DMS114 treated with DMSO at 0.1 percent for 48 hours (cell line): ENCODE measurements at regions not wholly inside any gene's neighbourhood (a gene's known extent, or its start where the extent isn't known, plus 50 kb on each side); places are given as distances from the start of the nearest gene placed in this dataset.
A peak's percentile ranks its signal among the peaks of the same experiment; 100 is the strongest.

Experiments
- DNase-seq: peaks from one replicate; lab custom pipeline; 2025; ENCODE audit not compliant: unreplicated experiment; lab: John Stamatoyannopoulos, UW

GRCh38 chr18:75506913-75507312 is 79.4 kb upstream of the SMIM21 start:
- no peak for DNase-seq

GRCh38 chr18:75504469-75504868 is 77.0 kb upstream of the SMIM21 start:
- DNase-seq: no peak

- DNase-seq: no peak
Measured at GRCh38 chr18:75503615-75504014, 76.1 kb upstream of the SMIM21 start.

GRCh38 chr18:75502286-75502685 is 74.8 kb upstream of the SMIM21 start:
- no peak for DNase-seq

- no peak for DNase-seq
Measured at GRCh38 chr18:75500545-75500944, 73.0 kb upstream of the SMIM21 start.

- DNase-seq: no peak
Measured at GRCh38 chr18:75497576-75498235, 70.2 kb upstream of the SMIM21 start.

GRCh38 chr18:75496151-75496550 is 68.6 kb upstream of the SMIM21 start:
- no peak for DNase-seq

- no peak for DNase-seq
Measured at GRCh38 chr18:75492852-75493251, 65.3 kb upstream of the SMIM21 start.

GRCh38 chr18:75491361-75491760 is 63.9 kb upstream of the SMIM21 start:
- no peak for DNase-seq

- DNase-seq: no peak
Measured at GRCh38 chr18:75489493-75490190, 62.1 kb upstream of the SMIM21 start.

- DNase-seq: no peak
Measured at GRCh38 chr18:75483662-75484061, 56.2 kb upstream of the SMIM21 start.

- DNase-seq: no peak
Measured at GRCh38 chr18:75482880-75483279, 55.4 kb upstream of the SMIM21 start.

- DNase-seq: no peak
Measured at GRCh38 chr18:75480487-75480886, 53.0 kb upstream of the SMIM21 start.

GRCh38 chr18:75478996-75479880 is 51.7 kb upstream of the SMIM21 start:
- DNase-seq: peak; percentile 8

GRCh38 chr18:75477900-75478299 is 50.4 kb upstream of the SMIM21 start:
- DNase-seq: no peak
